NT2/D1 (cell line): ENCODE measurements at regions not wholly inside any gene's neighbourhood (a gene's known extent, or its start where the extent isn't known, plus 50 kb on each side); places are given as distances from the start of the nearest gene placed in this dataset.
"Not testable (repeated sequence)": the region's sequence is repeated elsewhere in the genome, so short reads cannot be mapped to it uniquely, and the experiment has no call there.

Experiments used
- DNase-seq: peaks from one replicate; pipeline ENCODE4 v3.0.0-alpha.2; 2011; ENCODE audit warnings: low read depth, low spot score
- H3K27me3 ChIP-seq: 2 replicates; pipeline ENCODE4 v1.6.0; 2011; ENCODE audit warnings: mild to moderate bottlenecking; ENCODE audit not compliant: insufficient read length, insufficient read depth
- H3K36me3 ChIP-seq: 2 replicates; pipeline ENCODE4 v1.6.1; 2011; ENCODE audit warnings: mild to moderate bottlenecking, low read length, mixed read lengths; ENCODE audit not compliant: insufficient read depth, insufficient read length
- H3K4me1 ChIP-seq: 2 replicates; pipeline ENCODE4 v1.5.1; 2011; ENCODE audit not compliant: insufficient read depth, insufficient read length
- H3K4me3 ChIP-seq: 2 replicates; pipeline ENCODE4 v1.5.1; 2011; ENCODE audit warnings: low read depth; ENCODE audit not compliant: insufficient read length
- H3K9ac ChIP-seq: 2 replicates; pipeline ENCODE4 v1.6.0; 2011; ENCODE audit warnings: low read depth; ENCODE audit not compliant: insufficient read length
- H3K9me3 ChIP-seq: 2 replicates; pipeline ENCODE4 v1.5.1; 2011; ENCODE audit warnings: mild to moderate bottlenecking, low read length; ENCODE audit not compliant: insufficient read depth
- SUZ12 ChIP-seq: IDR thresholded peaks from 2 replicates; pipeline ENCODE4 v1.6.1; 2011; ENCODE audit not compliant: insufficient read length, insufficient read depth; ENCODE audit errors: extremely low read depth
- YY1 ChIP-seq: IDR thresholded peaks from 2 replicates; pipeline ENCODE4 v1.6.1; 2011; ENCODE audit not compliant: insufficient read length, insufficient read depth
- ZNF274 ChIP-seq: IDR thresholded peaks from 2 replicates; pipeline ENCODE4 v1.6.1; 2011; ENCODE audit warnings: mild to moderate bottlenecking, low read depth, low read length

DNA sequence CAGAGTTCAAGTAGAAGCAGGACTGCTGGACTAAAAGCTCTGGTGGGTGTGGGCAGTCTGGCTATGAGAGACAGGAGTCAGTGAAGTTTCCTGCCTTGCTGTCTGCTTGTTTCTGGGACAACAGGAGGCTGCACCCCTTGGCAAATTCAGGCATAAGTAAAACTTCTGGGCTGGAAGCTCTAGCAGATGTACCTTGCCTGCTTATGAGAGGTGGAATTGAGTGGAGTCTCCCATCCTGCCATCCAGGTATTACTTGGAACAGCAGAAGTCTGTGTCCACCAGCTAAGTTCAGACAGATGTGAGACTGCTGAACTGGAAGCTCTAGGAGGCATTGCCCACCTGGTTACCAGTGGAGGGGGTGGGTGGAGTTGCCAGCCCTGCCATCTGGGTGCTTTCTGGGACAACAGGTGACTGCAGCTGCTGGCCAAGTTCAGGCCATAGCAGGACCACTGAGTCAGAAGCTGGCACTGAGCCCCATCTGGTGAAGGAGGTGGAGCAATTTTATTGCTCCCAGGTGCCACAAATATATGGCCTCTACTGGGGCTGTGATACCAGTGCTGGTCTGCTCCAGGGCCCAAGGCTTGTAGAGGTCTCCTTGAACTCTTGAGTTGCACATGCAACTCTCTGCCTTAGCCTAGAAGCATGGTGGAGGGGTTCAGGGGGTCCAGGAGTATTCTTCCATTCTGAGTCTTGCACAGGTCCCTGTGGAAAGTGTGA is 199.4 kb upstream of the FN1 start:
- no peaks in the 10 kb centered on the region for H3K36me3 ChIP-seq
- H3K4me1 ChIP-seq = no peaks in the 10 kb centered on the region
- DNase-seq = no peak
- TF ChIP-seq SUZ12 = no peak
- no peak for TF ChIP-seq ZNF274
- no peak for TF ChIP-seq YY1
- peaks cover 31% of the 10 kb centered on the region for H3K9me3 ChIP-seq
- no peak overlapping the region for H3K4me3 ChIP-seq
- no peak overlapping the region for H3K9ac ChIP-seq
- no peaks in the 10 kb centered on the region for H3K27me3 ChIP-seq

DNA sequence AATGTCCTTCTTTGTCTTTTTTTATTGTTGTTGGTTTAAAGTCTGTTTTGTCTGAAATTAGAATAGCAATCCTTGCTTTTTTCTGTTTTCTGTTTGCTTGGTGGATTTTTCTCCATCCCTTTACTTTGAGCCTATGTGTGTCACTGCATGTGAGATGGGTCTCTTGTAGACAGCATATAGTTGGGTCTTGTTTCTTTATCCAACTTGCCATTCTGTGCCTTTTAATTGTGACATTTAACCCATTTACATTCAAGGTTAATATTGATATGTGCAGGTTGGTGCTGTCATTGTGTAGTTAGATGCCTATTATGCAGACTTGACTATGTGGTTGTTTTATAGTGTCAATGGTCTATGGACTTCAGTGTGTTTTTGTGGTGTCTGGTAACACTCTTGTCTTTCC is 197.5 kb upstream of the FN1 start:
- H3K9me3 ChIP-seq = peaks cover 25% of the 10 kb centered on the region
- H3K4me3 ChIP-seq = no peak overlapping the region
- TF ChIP-seq SUZ12 (no peak), YY1 (no peak), ZNF274 (no peak)
- no peak overlapping the region for H3K9ac ChIP-seq
- DNase-seq = no peak
- H3K27me3 ChIP-seq = no peaks in the 10 kb centered on the region
- H3K4me1 ChIP-seq = no peaks in the 10 kb centered on the region
- no peaks in the 10 kb centered on the region for H3K36me3 ChIP-seq

DNA sequence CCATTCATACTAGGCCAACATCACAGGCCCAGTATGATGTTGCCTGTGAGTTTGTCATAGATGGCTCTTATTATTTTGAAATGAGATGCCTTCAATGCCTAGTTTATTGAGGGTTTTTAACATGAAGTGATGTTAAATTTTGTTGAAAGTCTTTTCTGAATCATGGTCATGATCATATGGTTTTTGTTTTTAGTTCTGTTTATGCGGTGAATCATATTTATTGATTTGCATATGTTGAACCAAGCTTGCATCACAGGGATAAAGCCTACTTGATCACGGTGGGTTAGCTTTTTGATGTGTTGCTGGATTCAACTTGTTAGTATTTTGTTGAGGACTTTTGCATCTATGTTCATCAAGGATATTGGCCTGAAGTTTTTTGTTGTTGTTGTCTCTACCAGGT is 195.8 kb upstream of the FN1 start:
- H3K9ac ChIP-seq = no peak overlapping the region
- peaks cover 11% of the 10 kb centered on the region for H3K9me3 ChIP-seq
- TF ChIP-seq ZNF274 = no peak
- no peak for TF ChIP-seq YY1
- TF ChIP-seq SUZ12 = no peak
- H3K36me3 ChIP-seq = no peaks in the 10 kb centered on the region
- DNase-seq = no peak
- H3K27me3 ChIP-seq = no peaks in the 10 kb centered on the region
- H3K4me3 ChIP-seq = no peak overlapping the region
- no peaks in the 10 kb centered on the region for H3K4me1 ChIP-seq

DNA sequence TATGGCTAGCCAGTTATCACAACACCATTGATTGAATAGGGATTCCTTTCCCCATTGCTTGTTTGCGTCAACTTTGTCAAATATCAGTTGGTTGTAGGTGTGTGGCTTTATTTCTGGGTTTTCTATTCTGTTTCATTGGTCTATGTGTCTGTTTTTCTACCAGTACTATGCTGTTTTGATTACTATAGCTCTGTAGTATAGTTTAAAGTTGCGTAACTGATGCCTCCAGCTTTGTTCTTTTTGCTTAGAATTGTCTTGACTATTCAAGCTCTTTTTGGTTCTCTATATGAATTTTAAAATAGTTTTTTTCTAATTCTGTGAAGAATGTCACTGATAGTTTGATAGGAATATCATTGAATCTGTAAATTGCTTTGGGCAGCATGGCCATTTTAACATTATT is 194.9 kb upstream of the FN1 start:
- H3K4me3 ChIP-seq, H3K9ac ChIP-seq, H3K27me3 ChIP-seq, H3K36me3 ChIP-seq, DNase-seq, H3K4me1 ChIP-seq: not testable (repeated sequence)
- H3K9me3 ChIP-seq = peaks cover 11% of the 10 kb centered on the region

DNA sequence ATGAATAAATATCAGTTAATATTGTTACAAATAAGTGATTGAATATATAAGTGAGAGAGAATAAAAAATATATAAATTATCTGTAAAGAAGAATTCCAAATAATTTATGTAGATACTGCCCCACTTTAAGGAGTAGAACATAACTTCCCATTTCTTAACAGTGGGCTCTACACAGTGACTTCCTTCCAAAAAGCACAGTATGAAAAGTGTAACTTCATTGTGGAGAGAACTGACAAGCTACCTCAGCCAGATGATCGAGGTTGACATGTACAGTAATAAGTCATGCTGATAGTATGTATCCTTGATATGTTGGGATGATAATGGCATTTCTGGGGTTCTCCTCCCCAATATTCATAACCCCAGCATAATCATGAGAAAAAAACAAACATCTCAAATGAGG is 191.9 kb upstream of the FN1 start:
- DNase-seq = no peak
- no peak overlapping the region for H3K9ac ChIP-seq
- no peaks in the 10 kb centered on the region for H3K27me3 ChIP-seq
- no peaks in the 10 kb centered on the region for H3K4me1 ChIP-seq
- H3K36me3 ChIP-seq = no peaks in the 10 kb centered on the region
- no peak for TF ChIP-seq ZNF274
- TF ChIP-seq YY1 = no peak
- TF ChIP-seq SUZ12 = no peak
- H3K9me3 ChIP-seq = no peaks in the 10 kb centered on the region; the same call in 1 of the 2 replicates
- no peak overlapping the region for H3K4me3 ChIP-seq

GRCh38 chr2:215626812-215627281 is 191.0 kb upstream of the FN1 start:
- H3K4me1 ChIP-seq = no peaks in the 10 kb centered on the region
- H3K4me3 ChIP-seq = no peak overlapping the region
- no peak for DNase-seq
- no peaks in the 10 kb centered on the region for H3K27me3 ChIP-seq
- TF ChIP-seq SUZ12 (no peak), YY1 (no peak), ZNF274 (no peak)
- H3K9me3 ChIP-seq = no peaks in the 10 kb centered on the region; the same call in 1 of the 2 replicates
- no peak overlapping the region for H3K9ac ChIP-seq
- no peaks in the 10 kb centered on the region for H3K36me3 ChIP-seq

DNA sequence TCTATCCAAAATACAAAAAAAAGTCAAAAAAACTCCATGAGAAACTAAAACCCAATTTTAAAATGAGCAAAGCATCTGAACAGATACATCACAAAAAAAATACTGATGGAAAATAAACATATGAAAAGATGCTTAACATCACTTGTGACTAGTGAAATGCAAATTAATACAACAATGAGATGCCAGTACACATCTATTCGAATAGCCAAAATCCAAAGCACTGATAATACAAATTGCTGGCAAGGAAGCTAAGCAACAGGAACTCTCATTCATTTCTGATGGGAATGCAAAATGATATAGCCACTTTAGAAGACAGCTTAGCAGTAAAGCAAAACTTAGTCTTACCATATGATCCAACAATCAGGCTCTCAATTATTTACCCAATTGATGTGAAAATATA is 190.2 kb upstream of the FN1 start:
- DNase-seq = no peak
- no peak overlapping the region for H3K4me3 ChIP-seq
- TF ChIP-seq ZNF274 (no peak), SUZ12 (no peak), YY1 (no peak)
- H3K36me3 ChIP-seq = no peaks in the 10 kb centered on the region
- no peak overlapping the region for H3K9ac ChIP-seq
- H3K9me3 ChIP-seq = no peaks in the 10 kb centered on the region
- no peaks in the 10 kb centered on the region for H3K27me3 ChIP-seq
- no peaks in the 10 kb centered on the region for H3K4me1 ChIP-seq
